PC-3 (cell line): ENCODE measurements at regions not wholly inside any gene's neighbourhood (a gene's known extent, or its start where the extent isn't known, plus 50 kb on each side); places are given as distances from the start of the nearest gene placed in this dataset.

Experiments used
- EZH2 ChIP-seq: fragments of 300-600 bp; sonication (generic); IDR thresholded peaks from one replicate; pipeline ENCODE4 v1.6.1; 2017; ENCODE audit warnings: antibody characterized with exemption, mild to moderate bottlenecking, low read length; ENCODE audit not compliant: unreplicated experiment
- TF ChIP-seq, protein P1 (sequence below): fragments of 300-600 bp; sonication (generic); conservative IDR thresholded peaks from 2 replicates; pipeline ENCODE4 v1.5.1; 2017; ENCODE audit warnings: antibody characterized with exemption, low read depth, mild to moderate bottlenecking, low read length

- TF ChIP-seq, protein P1, sequence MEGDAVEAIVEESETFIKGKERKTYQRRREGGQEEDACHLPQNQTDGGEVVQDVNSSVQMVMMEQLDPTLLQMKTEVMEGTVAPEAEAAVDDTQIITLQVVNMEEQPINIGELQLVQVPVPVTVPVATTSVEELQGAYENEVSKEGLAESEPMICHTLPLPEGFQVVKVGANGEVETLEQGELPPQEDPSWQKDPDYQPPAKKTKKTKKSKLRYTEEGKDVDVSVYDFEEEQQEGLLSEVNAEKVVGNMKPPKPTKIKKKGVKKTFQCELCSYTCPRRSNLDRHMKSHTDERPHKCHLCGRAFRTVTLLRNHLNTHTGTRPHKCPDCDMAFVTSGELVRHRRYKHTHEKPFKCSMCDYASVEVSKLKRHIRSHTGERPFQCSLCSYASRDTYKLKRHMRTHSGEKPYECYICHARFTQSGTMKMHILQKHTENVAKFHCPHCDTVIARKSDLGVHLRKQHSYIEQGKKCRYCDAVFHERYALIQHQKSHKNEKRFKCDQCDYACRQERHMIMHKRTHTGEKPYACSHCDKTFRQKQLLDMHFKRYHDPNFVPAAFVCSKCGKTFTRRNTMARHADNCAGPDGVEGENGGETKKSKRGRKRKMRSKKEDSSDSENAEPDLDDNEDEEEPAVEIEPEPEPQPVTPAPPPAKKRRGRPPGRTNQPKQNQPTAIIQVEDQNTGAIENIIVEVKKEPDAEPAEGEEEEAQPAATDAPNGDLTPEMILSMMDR: no peak
- TF ChIP-seq EZH2: no peak
These were observed 108.3 kb downstream of the AGTR2 start for GRCh38 chrX:116278826-116279225.
